Heart left ventricle (tissue), 16 donors: ENCODE measurements at regions not wholly inside any gene's neighbourhood (a gene's known extent, or its start where the extent isn't known, plus 50 kb on each side); places are given as distances from the start of the nearest gene placed in this dataset.
"Not testable (repeated sequence)": the region's sequence is repeated elsewhere in the genome, so short reads cannot be mapped to it uniquely, and the experiment has no call there.

Source experiments
- ATAC-seq, 4 donors: fragments of 200-7000 bp; cut with Tn5 transposase; one replicate each; pipeline ENCODE4 v1.9.1; 2020 to 2022; ENCODE audit warnings: moderate library complexity in 4 of 4, mild to moderate bottlenecking in 3 of 4, moderate number of reproducible peaks in 1 of 4
- DNase-seq, 5 donors: peaks; one replicate each; pipeline ENCODE4 v3.0.0-alpha.2; 2020
- H3K27ac ChIP-seq, 12 donors: fragments of 200-600 bp; sonication (generic) in 4 of 12; one replicate each; pipeline versions ENCODE4 v1.5.0 to v1.8.0; 2016 to 2022; ENCODE audit warnings: mild to moderate bottlenecking in 2 of 12
- H3K27me3 ChIP-seq, 9 donors: fragments of 200-600 bp; sonication (generic) in 2 of 9; one replicate each; pipeline versions ENCODE4 v1.5.1 to v1.8.0; 2016 to 2022; ENCODE audit warnings: mild to moderate bottlenecking in 3 of 9
- H3K36me3 ChIP-seq, 9 donors: fragments of 200-600 bp; sonication (generic) in 2 of 9; one replicate each; pipeline versions ENCODE4 v1.5.0 to v1.8.0; 2018 to 2022; ENCODE audit warnings: mild to moderate bottlenecking in 2 of 9
- H3K4me1 ChIP-seq, 12 donors: fragments of 200-600 bp; sonication (generic) in 4 of 12; one replicate each; pipeline versions ENCODE4 v1.5.0 to v1.8.0; 2016 to 2022; ENCODE audit warnings: mild to moderate bottlenecking in 3 of 12
- H3K4me3 ChIP-seq, 12 donors: fragments of 200-600 bp; sonication (generic) in 4 of 12; one replicate each; pipeline versions ENCODE4 v1.5.0 to v1.8.0; 2017 to 2022; ENCODE audit warnings: mild to moderate bottlenecking in 9 of 12, moderate library complexity in 4 of 12
- H3K9me3 ChIP-seq, 12 donors: fragments of 200-600 bp; sonication (generic) in 4 of 12; one replicate each; pipeline versions ENCODE4 v1.5.0 to v1.8.0; 2016 to 2022; ENCODE audit warnings: mild to moderate bottlenecking in 1 of 12
- CTCF ChIP-seq, 12 donors: fragments of 200-600 bp; sonication (generic) in 4 of 12; IDR thresholded peaks; one replicate each; pipeline versions ENCODE4 v1.5.0 to v1.8.0; 2018 to 2022; ENCODE audit warnings: antibody characterized with exemption in 12 of 12, mild to moderate bottlenecking in 5 of 12
- POLR2A ChIP-seq, 2 donors: fragments of 450-650 bp; IDR thresholded peaks; one replicate each; pipeline ENCODE4 v1.6.1; 2017; ENCODE audit warnings: antibody characterized with exemption in 2 of 2, mild to moderate bottlenecking in 2 of 2, moderate library complexity in 2 of 2
- WGBS, 4 donors: extraction: QIAGEN DNeasy Blood & Tissue Kit in 2 of 4; methylation state at CpG; one replicate each; pipeline versions ENCODE4 v1.1.5 to v1.1.7; 2013 to 2018; 5-methylcytosine and 5-hydroxymethylcytosine counted together
- intact Hi-C, 10 donors: fragments of 100-400 bp; cut with DNase I; formaldehyde crosslinking; loops; one replicate each; pipeline versions ENCODE4 v1.11.1 to v1.14.2; 2022
- donor health status: ischemic (EF 13 %, LVEDD 7.1; RV severe dilation, severe dysfunction).
- donor health status: healthy with polysubstance abuse.
- donor health status: DM: no; HTN: yes; CAD: no.
- donor health status: DM: no; HTN: no; CAD: no.
- donor health status: ischemic (EF 25% LVEDD 6.9; RV normal size, moderate dysfunction).
- donor health status: ischemic (EF 25% LVEDD 5.7; RV mildly dilated, moderate dysfunction).
- donor health status: healthy.
- donor health status: DM: yes; HTN: yes; CAD: no.
- donor health status: ischemic (EF 35%, LVEDD 5.7; RV mildly dilated, moderate dysfunction).
- donor health status: nonischemic (EF 11% LVEDD 7.7; RV severe dilation, severe dysfunction).
- donor health status: DM: yes; HTN: yes; CAD: no.
- donor health status: PGD.
- donor health status: ischemic (EF 29% LVEDD 5.4; RV normal size, mild dysfunction).
- donor health status: nonischemic (EF 23%, LVEDD 6.1; RV moderate dilation, normal function).

GRCh38 chr1:47690341-47691250 is 252.8 kb downstream of the FOXD2 start:
- peaks cover 7 to 53% (median 21%) of the 10 kb centered on the region in 9 donors for H3K27me3 ChIP-seq
- DNase-seq (no peak), ATAC-seq (no peak)
- H3K4me1 ChIP-seq = no peaks in the 10 kb centered on the region
- intact Hi-C loops = no loop called here
- no peaks in the 10 kb centered on the region for H3K9me3 ChIP-seq
- H3K27ac ChIP-seq = no peak overlapping the region
- WGBS, 4 donors = 68 to 71% (median 71%) methylated on average over 15 of the region's 15 CpGs
- no peak for TF ChIP-seq POLR2A (IDR thresholded peaks at IDR 0.05)
- TF ChIP-seq CTCF (IDR thresholded peaks at IDR 0.05) = no peak
- H3K4me3 ChIP-seq = no peak overlapping the region
- H3K36me3 ChIP-seq = no peaks in the 10 kb centered on the region

DNA sequence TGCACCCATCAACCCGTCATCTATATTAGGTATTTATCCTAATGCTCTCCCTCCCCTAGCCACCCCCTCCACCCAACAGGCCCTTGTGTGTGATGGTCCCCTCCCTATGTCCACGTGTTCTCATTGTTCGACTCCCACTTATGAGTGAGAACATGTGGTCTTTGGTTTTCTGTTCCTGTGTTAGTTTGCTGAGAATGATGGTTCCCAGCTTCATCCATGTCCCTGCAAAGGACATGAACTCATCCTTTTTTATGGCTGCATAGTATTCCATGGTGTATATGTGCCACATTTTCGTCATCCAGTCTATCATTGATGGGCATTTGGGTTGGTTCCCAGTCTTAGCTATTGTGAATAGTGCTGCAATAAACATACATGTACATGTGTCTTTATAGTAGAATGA is 253.4 kb downstream of the FOXD2 start:
- H3K36me3 ChIP-seq, H3K4me3 ChIP-seq, H3K27ac ChIP-seq, DNase-seq, H3K4me1 ChIP-seq, H3K9me3 ChIP-seq, ATAC-seq, intact Hi-C loops: not testable (repeated sequence)
- peaks cover 7 to 53% (median 21%) of the 10 kb centered on the region in 9 donors for H3K27me3 ChIP-seq
- 87 to 93% (median 90%) methylated on average over 4 of the region's 4 CpGs for WGBS, 4 donors

DNA sequence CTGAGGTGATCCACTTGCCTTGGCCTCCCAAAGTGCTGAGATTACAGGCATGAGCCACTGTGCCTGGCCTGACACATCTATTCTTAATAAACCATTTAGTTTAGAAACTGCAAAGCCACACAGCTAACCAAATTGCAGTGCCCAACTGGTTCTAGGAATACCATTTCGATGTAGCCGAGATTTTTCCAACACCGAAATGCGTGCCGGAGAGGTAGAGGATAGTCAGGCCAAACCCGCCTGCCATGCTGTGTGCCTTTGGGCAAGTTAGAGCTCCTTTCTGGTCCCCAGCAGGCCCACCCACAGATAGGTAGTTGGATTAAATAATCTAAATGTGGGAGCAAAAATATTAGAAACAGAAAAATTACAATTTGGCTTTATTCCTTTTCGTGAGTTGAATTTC is 254.4 kb downstream of the FOXD2 start:
- peak in 1 of 5 donors; percentile 7 for DNase-seq
- Histone ChIP-seq H3K9me3 (no peaks in the 10 kb centered on the region), H3K27me3 (peaks cover 7 to 50% (median 18%) of the 10 kb centered on the region in 9 donors), H3K4me1 (no peaks in the 10 kb centered on the region), H3K27ac (no peak overlapping the region), H3K4me3 (no peak overlapping the region), H3K36me3 (no peaks in the 10 kb centered on the region)
- 96 to 98% (median 97%) methylated on average over 7 of the region's 7 CpGs for WGBS, 4 donors
- intact Hi-C loops = no loop called here
- ATAC-seq = no peak
- TF ChIP-seq CTCF (IDR thresholded peaks at IDR 0.05) (no peak), POLR2A (IDR thresholded peaks at IDR 0.05) (no peak)

DNA sequence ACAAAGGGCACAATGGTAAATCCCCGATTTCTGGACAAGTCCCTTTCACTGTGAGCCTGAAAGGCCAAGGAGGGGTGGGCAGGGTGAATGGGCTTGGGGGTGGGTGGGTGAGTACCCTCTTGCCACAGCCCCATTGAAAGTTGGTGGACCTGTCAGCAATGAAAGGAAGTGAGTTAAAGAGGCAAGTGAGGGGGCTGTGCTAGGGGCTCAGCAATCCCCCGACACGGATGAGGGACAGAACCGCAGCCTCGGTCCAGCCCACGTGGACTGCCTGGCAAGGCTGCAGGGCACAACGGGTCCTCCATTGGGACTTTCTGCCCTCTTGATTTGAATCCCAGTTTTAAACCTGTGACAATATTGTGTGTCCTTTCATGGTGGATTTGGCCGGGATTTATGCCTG is 255.3 kb downstream of the FOXD2 start:
- intact Hi-C loops = no loop called here
- TF ChIP-seq CTCF (IDR thresholded peaks at IDR 0.05) = no peak
- TF ChIP-seq POLR2A (IDR thresholded peaks at IDR 0.05) = no peak

More for the DNA sequence above, 255.3 kb downstream of the FOXD2 start:
- no peak for ATAC-seq
- H3K4me3 ChIP-seq = no peak overlapping the region
- no peak overlapping the region for H3K27ac ChIP-seq
- H3K27me3 ChIP-seq = peaks cover 6 to 41% (median 14%) of the 10 kb centered on the region in 9 donors
- H3K4me1 ChIP-seq = no peaks in the 10 kb centered on the region
- no peaks in the 10 kb centered on the region for H3K36me3 ChIP-seq
- 80 to 88% (median 85%) methylated on average over 7 to 8 of the region's 8 CpGs for WGBS, 4 donors
- no peaks in the 10 kb centered on the region for H3K9me3 ChIP-seq
- peak in 1 of 5 donors; percentile 8 for DNase-seq
